GM23338 (cell line): ENCODE measurements at regions not wholly inside any gene's neighbourhood (a gene's known extent, or its start where the extent isn't known, plus 50 kb on each side); places are given as distances from the start of the nearest gene placed in this dataset.

Experiments
- ATAC-seq: fragments of 200-7000 bp; cut with Tn5 transposase; 3 replicates; pipeline ENCODE4 v1.9.1; 2020
- DNase-seq: peaks from one replicate; pipeline ENCODE4 v3.0.0-alpha.2; 2015; ENCODE audit warnings: low spot score
- H2AFZ ChIP-seq: fragments of 200-600 bp; sonication (generic); 2 replicates; pipeline ENCODE4 v1.8.0; 2016; ENCODE audit warnings: antibody characterized with exemption, mild to moderate bottlenecking, moderate library complexity
- H3F3A ChIP-seq: fragments of 200-600 bp; sonication (generic); replicated peaks from 2 replicates; pipeline ENCODE4 v1.8.0; 2017; ENCODE audit warnings: antibody characterized with exemption, mixed run types, low read depth
- H3K27ac ChIP-seq: fragments of 200-600 bp; sonication (generic); 2 replicates; pipeline ENCODE4 v1.6.1; 2016; ENCODE audit warnings: low read depth
- H3K27me3 ChIP-seq: fragments of 200-600 bp; sonication (generic); 2 replicates; pipeline ENCODE4 v1.8.0; 2016; ENCODE audit warnings: mild to moderate bottlenecking, mixed run types, moderate library complexity; ENCODE audit not compliant: insufficient read depth
- H3K36me3 ChIP-seq: fragments of 200-600 bp; sonication (generic); 2 replicates; pipeline ENCODE4 v1.8.0; 2016; ENCODE audit warnings: mild to moderate bottlenecking; ENCODE audit not compliant: insufficient read depth
- H3K4me1 ChIP-seq: fragments of 200-600 bp; sonication (generic); 2 replicates; pipeline ENCODE4 v1.8.0; 2016; ENCODE audit warnings: mild to moderate bottlenecking, moderate library complexity; ENCODE audit not compliant: insufficient read depth
- H3K4me2 ChIP-seq: fragments of 200-600 bp; sonication (generic); 2 replicates; pipeline ENCODE4 v1.7.1; 2017; ENCODE audit warnings: mixed run types
- H3K4me3 ChIP-seq: fragments of 200-600 bp; sonication (generic); 2 replicates; pipeline ENCODE4 v1.6.1; 2016; ENCODE audit warnings: mixed run types
- H3K79me2 ChIP-seq: fragments of 200-600 bp; sonication (generic); replicated peaks from 2 replicates; pipeline ENCODE4 v1.8.0; 2017; ENCODE audit warnings: mild to moderate bottlenecking; ENCODE audit not compliant: insufficient read depth
- H3K9me2 ChIP-seq: fragments of 200-600 bp; sonication (generic); 2 replicates; pipeline ENCODE4 v1.8.0; 2017; ENCODE audit not compliant: insufficient read depth
- H4K20me1 ChIP-seq: fragments of 200-600 bp; sonication (generic); replicated peaks from 2 replicates; pipeline ENCODE4 v1.8.0; 2017; ENCODE audit warnings: mild to moderate bottlenecking; ENCODE audit not compliant: insufficient read depth
- H3K27ac Mint-ChIP-seq: 2 replicates; pipeline ENCODE4 v1.8.0; 2020; ENCODE audit warnings: inconsistent platforms, mild to moderate bottlenecking, moderate library complexity, mixed read lengths
- H3K27me3 Mint-ChIP-seq: 3 replicates; pipeline ENCODE4 v1.8.0; 2022; ENCODE audit warnings: low read depth, mild to moderate bottlenecking, moderate library complexity, mixed read lengths, inconsistent platforms; ENCODE audit not compliant: insufficient read depth, poor library complexity
- H3K36me3 Mint-ChIP-seq: 3 replicates; pipeline ENCODE4 v1.8.0; 2021; ENCODE audit warnings: low read depth, mild to moderate bottlenecking, inconsistent platforms, moderate library complexity, mixed read lengths
- H3K4me1 Mint-ChIP-seq: 3 replicates; pipeline ENCODE4 v1.8.0; 2020; ENCODE audit warnings: mild to moderate bottlenecking, inconsistent platforms, mixed read lengths
- H3K4me3 Mint-ChIP-seq: 3 replicates; pipeline ENCODE4 v1.8.0; 2021; ENCODE audit warnings: moderate library complexity, mild to moderate bottlenecking, inconsistent platforms, mixed read lengths
- H3K9me3 Mint-ChIP-seq: 3 replicates; pipeline ENCODE4 v1.8.0; 2020; ENCODE audit warnings: moderate library complexity, mild to moderate bottlenecking, inconsistent platforms, mixed read lengths
- CREB1 ChIP-seq: fragments of 250-450 bp; sonication (Bioruptor Pico); IDR thresholded peaks from 2 replicates; pipeline ENCODE4 v1.5.0; 2020; ENCODE audit warnings: low read depth, mild to moderate bottlenecking, moderate library complexity
- CTCF ChIP-seq, 2 experiments: fragments of 200-600 bp in 1 of 2; sonication (generic) in 1 of 2; conservative IDR thresholded peaks; 2 replicates each; pipeline versions ENCODE4 v1.5.1 to v1.6.1; 2016 to 2017; ENCODE audit warnings: antibody characterized with exemption in 2 of 2, low read depth in 2 of 2, mild to moderate bottlenecking in 2 of 2, moderate library complexity in 1 of 2
- ETS1 ChIP-seq: IDR thresholded peaks from 2 replicates; pipeline ENCODE4 v1.6.1; 2016; ENCODE audit warnings: antibody characterized with exemption
- EZH2 ChIP-seq: fragments of 200-600 bp; sonication (generic); IDR thresholded peaks from one replicate; pipeline ENCODE4 v1.8.0; 2017; ENCODE audit warnings: antibody characterized with exemption, mild to moderate bottlenecking, low read depth; ENCODE audit not compliant: unreplicated experiment
- EZH2phosphoT487 ChIP-seq: fragments of 200-600 bp; sonication (generic); IDR thresholded peaks from one replicate; pipeline ENCODE4 v1.8.1; 2018; ENCODE audit warnings: antibody characterized with exemption; ENCODE audit not compliant: unreplicated experiment
- JUNB ChIP-seq: IDR thresholded peaks from one replicate; pipeline ENCODE4 v1.6.1; 2016; ENCODE audit warnings: antibody characterized with exemption; ENCODE audit not compliant: unreplicated experiment
- NANOG ChIP-seq: IDR thresholded peaks from 2 replicates; pipeline ENCODE4 v1.6.1; 2016; ENCODE audit warnings: antibody characterized with exemption, borderline replicate concordance
- POLR2AphosphoS5 ChIP-seq: IDR thresholded peaks from 2 replicates; pipeline ENCODE4 v1.6.1; 2016; ENCODE audit warnings: antibody characterized with exemption, low read depth
- REST ChIP-seq: IDR thresholded peaks from one replicate; pipeline ENCODE4 v1.6.1; 2018; ENCODE audit warnings: antibody characterized with exemption; ENCODE audit not compliant: unreplicated experiment
- STAT1 ChIP-seq: IDR thresholded peaks from one replicate; pipeline ENCODE4 v1.6.1; 2016; ENCODE audit warnings: antibody characterized with exemption; ENCODE audit not compliant: unreplicated experiment
- ZNF114 ChIP-seq: fragments of 250-450 bp; sonication (Bioruptor Pico); IDR thresholded peaks from 2 replicates; pipeline ENCODE4 v1.5.0; 2020; ENCODE audit warnings: mild to moderate bottlenecking, moderate library complexity
- ZNF331 ChIP-seq: fragments of 250-450 bp; sonication (Bioruptor Pico); IDR thresholded peaks from 2 replicates; pipeline ENCODE4 v1.5.0; 2020; ENCODE audit warnings: low read depth, mild to moderate bottlenecking, moderate library complexity
- ZNF462 ChIP-seq: fragments of 250-450 bp; sonication (Bioruptor Pico); IDR thresholded peaks from 2 replicates; pipeline ENCODE4 v1.5.0; 2020; ENCODE audit warnings: mild to moderate bottlenecking, moderate library complexity

GRCh38 chr6:97687916-97688315, 404.9 kb upstream of the MMS22L start:
- Histone ChIP-seq H3K9me2 (no peaks in the 10 kb centered on the region), H3K4me2 (no peak overlapping the region), H2AFZ (no peak overlapping the region), H3K4me3 (no peak overlapping the region), H3K36me3 (no peaks in the 10 kb centered on the region), H3K27ac (no peak overlapping the region), H3K79me2 (no peaks in the 10 kb centered on the region), H3K27me3 (no peaks in the 10 kb centered on the region), H3F3A (no peaks in the 10 kb centered on the region), H3K4me1 (0 out of 2 replicates have a peak, but pooled peaks cover 4% of the 10 kb centered on the region), H4K20me1 (no peaks in the 10 kb centered on the region)
- no peak for TF ChIP-seq ZNF114
- no peak for TF ChIP-seq JUNB
- TF ChIP-seq CREB1 (CRISPR knock-in tag), result no peak
- no peak for TF ChIP-seq CTCF (conservative IDR thresholded peaks at IDR 0.05; ENCODE audit: low read depth in 2 of 2)
- TF ChIP-seq REST, result no peak
- no peak for TF ChIP-seq EZH2
- no peak for TF ChIP-seq ETS1
- TF ChIP-seq STAT1, result no peak
- no peak for TF ChIP-seq NANOG
- TF ChIP-seq POLR2AphosphoS5, result no peak
- no peak for TF ChIP-seq ZNF462 (CRISPR knock-in tag)
- no peak for TF ChIP-seq ZNF331 (CRISPR knock-in tag)
- TF ChIP-seq EZH2phosphoT487, result no peak
- Mint-ChIP-seq H3K4me3 (no peak overlapping the region), H3K36me3 (peaks cover 2% of the 10 kb centered on the region; the same call in 1 of the 3 replicates), H3K27me3 (no peaks in the 10 kb centered on the region), H3K27ac (no peak overlapping the region), H3K4me1 (no peaks in the 10 kb centered on the region; the same call in 2 of the 3 replicates), H3K9me3 (no peaks in the 10 kb centered on the region)
- no peak for ATAC-seq
- no peak for DNase-seq
